HCT116 (cell line): ENCODE measurements at regions not wholly inside any gene's neighbourhood (a gene's known extent, or its start where the extent isn't known, plus 50 kb on each side); places are given as distances from the start of the nearest gene placed in this dataset.
"Not testable (repeated sequence)": the region's sequence is repeated elsewhere in the genome, so short reads cannot be mapped to it uniquely, and the experiment has no call there.

Experiments
- ATAC-seq: fragments of 200-7000 bp; cut with Tn5 transposase; 2 replicates; pipeline ENCODE4 v1.9.1; 2020; ENCODE audit warnings: mild to moderate bottlenecking, moderate library complexity
- BruUV-seq: library from RNA; stranded (reverse); fragments of 400-500 nt; replicated peaks from 2 replicates; lab custom pipeline; 2021; lab: Mats Ljungman, UMichigan
- CTCF ChIA-PET: fragments of 300-600 bp; sonication (Branson Sonifier 250); formaldehyde crosslinking; loops from one replicate; lab custom pipeline; 2021; ENCODE audit warnings: antibody characterized with exemption; lab: Charles Lee
- POLR2A ChIA-PET: fragments of 300-600, 350-600 bp; sonication (Branson Sonifier 250); formaldehyde crosslinking; loops from one replicate; lab custom pipeline; 2021; ENCODE audit warnings: antibody characterized with exemption; lab: Charles Lee
- RAD21 ChIA-PET, 2 experiments: fragments of 300-600 bp; sonication (Branson Sonifier 250); formaldehyde crosslinking; loops; one replicate each; lab custom pipeline; 2023; ENCODE audit warnings: low total read pairs in 2 of 2; ENCODE audit not compliant: uncharacterized antibody in 2 of 2, unreplicated experiment in 2 of 2, low non-redundant PET in 1 of 2; lab: Charles Lee
- DNase-seq: peaks from one replicate; pipeline ENCODE4 v3.0.0-alpha.2; 2010; ENCODE audit warnings: low read depth, low spot score
- H2AFZ ChIP-seq: fragments of 200-600 bp; shearing (Covaris generic), sonication (generic); 2 replicates; pipeline ENCODE4 v1.6.1; 2017; ENCODE audit warnings: low read depth, mixed run types, mixed read lengths, antibody characterized with exemption, low read length; ENCODE audit not compliant: poor library complexity, severe bottlenecking
- H3K27ac ChIP-seq: 2 replicates; pipeline ENCODE4 v1.5.1; 2012; ENCODE audit warnings: low read depth, low read length
- H3K27me3 ChIP-seq: fragments of 200-600 bp; sonication (generic); 2 replicates; pipeline ENCODE4 v1.6.1; 2016; ENCODE audit warnings: mixed run types, low read length, mixed read lengths; ENCODE audit not compliant: insufficient read depth
- H3K36me3 ChIP-seq, 2 experiments: fragments of 200-500 bp in 1 of 2; fragments of 200-600 bp in 1 of 2; sonication (Bioruptor generic) in 1 of 2; sonication (generic) in 1 of 2; 2 replicates each; pipeline versions ENCODE4 v1.5.1 to v1.6.1; 2014 to 2016; ENCODE audit warnings: low read length in 2 of 2, inconsistent platforms in 1 of 2, mixed read lengths in 1 of 2, mixed run types in 1 of 2; ENCODE audit not compliant: insufficient read depth in 2 of 2, control insufficient read depth in 1 of 2
- H3K4me1 ChIP-seq, 2 experiments: fragments of 200-600 bp in 1 of 2; sonication (generic) in 1 of 2; 2 replicates each; pipeline versions ENCODE4 v1.5.1 to v1.6.1; 2012 to 2017; ENCODE audit warnings: low read length in 2 of 2, inconsistent platforms in 1 of 2, mild to moderate bottlenecking in 1 of 2, mixed read lengths in 1 of 2, mixed run types in 1 of 2, moderate library complexity in 1 of 2; ENCODE audit not compliant: insufficient read depth in 2 of 2, control insufficient read depth in 1 of 2
- H3K4me2 ChIP-seq: fragments of 200-600 bp; sonication (generic); 2 replicates; pipeline ENCODE4 v1.6.1; 2017; ENCODE audit warnings: mixed run types, low read length, mixed read lengths
- H3K4me3 ChIP-seq, 2 experiments: fragments of 200-600 bp in 1 of 2; sonication (generic) in 1 of 2; replicated peaks in 1 of 2; 2 replicates each; pipeline ENCODE4 v1.5.1; 2011 to 2016; ENCODE audit warnings: low read length in 2 of 2, control low read depth in 1 of 2, low read depth in 1 of 2, mild to moderate bottlenecking in 1 of 2, mixed read lengths in 1 of 2, mixed run types in 1 of 2
- H3K79me2 ChIP-seq: fragments of 200-600 bp; sonication (generic); 2 replicates; pipeline ENCODE4 v1.6.1; 2017; ENCODE audit warnings: mild to moderate bottlenecking, mixed run types, low read length, moderate library complexity, mixed read lengths; ENCODE audit not compliant: insufficient read depth
- H3K9ac ChIP-seq: fragments of 200-600 bp; sonication (generic); 2 replicates; pipeline ENCODE4 v1.6.1; 2016; ENCODE audit warnings: low read length, mixed read lengths
- H3K9me2 ChIP-seq: fragments of 200-600 bp; sonication (generic), shearing (Covaris generic); 2 replicates; pipeline ENCODE4 v1.6.1; 2017; ENCODE audit warnings: mixed run types, mild to moderate bottlenecking, moderate library complexity; ENCODE audit not compliant: insufficient read depth
- H3K9me3 ChIP-seq, 2 experiments: fragments of 200-500 bp in 1 of 2; fragments of 200-600 bp in 1 of 2; sonication (Bioruptor generic) in 1 of 2; sonication (generic) in 1 of 2; 2 replicates each; pipeline ENCODE4 v1.6.1; 2014 to 2017; ENCODE audit warnings: low read length in 2 of 2, mixed read lengths in 2 of 2, inconsistent platforms in 1 of 2, low read depth in 1 of 2, mild to moderate bottlenecking in 1 of 2, mixed run types in 1 of 2, moderate library complexity in 1 of 2; ENCODE audit not compliant: control insufficient read depth in 1 of 2, insufficient read depth in 1 of 2
- H4K20me1 ChIP-seq: fragments of 200-600 bp; sonication (generic), shearing (Covaris generic); 2 replicates; pipeline ENCODE4 v1.6.1; 2017; ENCODE audit warnings: mixed run types, mild to moderate bottlenecking, moderate library complexity; ENCODE audit not compliant: insufficient read depth
- CEBPB ChIP-seq: IDR thresholded peaks from 2 replicates; pipeline ENCODE4 v1.6.1; 2012; ENCODE audit warnings: low read depth
- EGR1 ChIP-seq: IDR thresholded peaks from 2 replicates; pipeline ENCODE4 v1.6.1; 2012; ENCODE audit warnings: low read depth
- EZH2phosphoT487 ChIP-seq: fragments of 200-600 bp; IDR thresholded peaks from 2 replicates; pipeline ENCODE4 v1.6.1; 2018; ENCODE audit warnings: antibody characterized with exemption, borderline replicate concordance
- FOSL1 ChIP-seq: IDR thresholded peaks from 2 replicates; pipeline ENCODE4 v1.6.1; 2012; ENCODE audit warnings: low read depth
- MAX ChIP-seq: IDR thresholded peaks from 2 replicates; pipeline ENCODE4 v1.6.1; 2012
- POLR2AphosphoS5 ChIP-seq: IDR thresholded peaks from 2 replicates; pipeline ENCODE4 v1.6.1; 2011; ENCODE audit warnings: mild to moderate bottlenecking, low read depth, low read length, moderate library complexity
- REST ChIP-seq: IDR thresholded peaks from 2 replicates; pipeline ENCODE4 v1.6.1; 2012; ENCODE audit warnings: low read depth
- SIN3A ChIP-seq: IDR thresholded peaks from 2 replicates; pipeline ENCODE4 v1.6.1; 2012; ENCODE audit warnings: low read depth
- TCF7L2 ChIP-seq: IDR thresholded peaks from 2 replicates; pipeline ENCODE4 v1.7.0; 2011; ENCODE audit warnings: borderline replicate concordance, inconsistent platforms; ENCODE audit not compliant: insufficient read depth, insufficient read length; ENCODE audit errors: extremely low read depth
- YY1 ChIP-seq: IDR thresholded peaks from 2 replicates; pipeline ENCODE4 v1.6.1; 2011; ENCODE audit warnings: low read length, low read depth, moderate library complexity, mild to moderate bottlenecking; ENCODE audit not compliant: insufficient replicate concordance; ENCODE audit errors: extremely low read depth
- ZFX ChIP-seq: fragments of 450-650 bp; IDR thresholded peaks from 2 replicates; pipeline ENCODE4 v1.6.1; 2017
- intact Hi-C: fragments of 100-400 bp; cut with micrococcal nuclease; formaldehyde crosslinking; loops from 2 replicates; pipeline ENCODE4 v1.10.0; 2022

DNA sequence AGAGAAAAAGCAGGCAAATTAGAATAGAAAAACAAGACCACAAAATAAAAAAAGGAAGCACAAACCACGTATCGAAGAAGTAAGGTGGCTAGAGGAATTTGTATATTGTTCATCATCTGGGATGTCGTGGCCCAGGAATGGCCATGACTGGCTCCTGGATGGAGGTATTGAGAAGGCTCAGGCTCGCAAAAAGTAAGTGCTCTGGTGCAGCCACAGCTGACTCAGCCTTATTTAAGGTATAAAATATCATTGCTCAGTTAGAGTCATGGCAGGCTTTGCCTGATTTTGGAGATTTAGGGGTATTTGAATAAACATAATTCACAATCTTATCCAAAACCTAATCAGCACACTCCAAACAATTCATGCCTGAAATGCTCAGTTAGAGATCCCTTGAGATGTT lies 78.4 kb upstream of the FANCL start (continued):
- no peak for TF ChIP-seq ZFX
- no peak for TF ChIP-seq EZH2phosphoT487
- no peak for TF ChIP-seq POLR2AphosphoS5
- TF ChIP-seq TCF7L2, result no peak
- TF ChIP-seq SIN3A, result no peak
- no peak for TF ChIP-seq FOSL1
- TF ChIP-seq REST, result no peak
- no peak for TF ChIP-seq EGR1
- TF ChIP-seq MAX, result no peak
- TF ChIP-seq CEBPB, result no peak
- TF ChIP-seq YY1, result no peak

- CTCF ChIA-PET, intact Hi-C loops, H3K79me2 ChIP-seq, H3K4me1 ChIP-seq, DNase-seq, POLR2A ChIA-PET, H3K27ac ChIP-seq, H3K9me2 ChIP-seq, H3K9me3 ChIP-seq, H3K36me3 ChIP-seq, H3K27me3 ChIP-seq, H3K9ac ChIP-seq, H3K4me2 ChIP-seq, BruUV-seq, ATAC-seq, H4K20me1 ChIP-seq, H2AFZ ChIP-seq, H3K4me3 ChIP-seq, RAD21 ChIA-PET: not testable (repeated sequence)
Measured at GRCh38 chr2:58318949-58319348, 77.8 kb upstream of the FANCL start.
